GM23248 (cell line): ENCODE measurements at regions not wholly inside any gene's neighbourhood (a gene's known extent, or its start where the extent isn't known, plus 50 kb on each side); places are given as distances from the start of the nearest gene placed in this dataset.

Experiments
- DNase-seq: peaks from one replicate; pipeline ENCODE4 v3.0.0-alpha.2; 2015
- H2AFZ ChIP-seq: fragments of 200-600 bp; sonication (generic); 2 replicates; pipeline ENCODE4 v1.6.1; 2016; ENCODE audit warnings: antibody characterized with exemption
- H3F3A ChIP-seq: fragments of 200-600 bp; sonication (generic); 2 replicates; pipeline ENCODE4 v1.6.1; 2016; ENCODE audit warnings: mild to moderate bottlenecking, antibody characterized with exemption, mixed run types; ENCODE audit not compliant: insufficient read depth
- H3K27ac ChIP-seq: fragments of 200-600 bp; sonication (generic); 2 replicates; pipeline ENCODE4 v1.5.1; 2016; ENCODE audit warnings: mild to moderate bottlenecking
- H3K27me3 ChIP-seq: fragments of 200-600 bp; sonication (generic); replicated peaks from 2 replicates; pipeline ENCODE4 v1.6.1; 2016; ENCODE audit warnings: mild to moderate bottlenecking; ENCODE audit not compliant: insufficient read depth
- H3K36me3 ChIP-seq: fragments of 200-600 bp; sonication (generic); 2 replicates; pipeline ENCODE4 v1.6.1; 2016; ENCODE audit warnings: low read depth, mild to moderate bottlenecking
- H3K4me1 ChIP-seq: fragments of 200-600 bp; sonication (generic); 2 replicates; pipeline ENCODE4 v1.6.1; 2016; ENCODE audit warnings: mild to moderate bottlenecking; ENCODE audit not compliant: insufficient read depth
- H3K4me2 ChIP-seq: fragments of 200-600 bp; sonication (generic); one replicate; pipeline ENCODE4 v1.6.1; 2016; ENCODE audit warnings: mild to moderate bottlenecking; ENCODE audit not compliant: unreplicated experiment
- H3K4me3 ChIP-seq: fragments of 200-600 bp; sonication (generic); 2 replicates; pipeline ENCODE4 v1.5.1; 2016; ENCODE audit warnings: mild to moderate bottlenecking
- H3K79me2 ChIP-seq: fragments of 200-600 bp; sonication (generic); 2 replicates; pipeline ENCODE4 v1.6.1; 2016; ENCODE audit warnings: mild to moderate bottlenecking; ENCODE audit not compliant: insufficient read depth
- H3K9ac ChIP-seq: fragments of 200-600 bp; sonication (generic); 2 replicates; pipeline ENCODE4 v1.6.1; 2016; ENCODE audit warnings: mild to moderate bottlenecking
- H3K9me2 ChIP-seq: fragments of 200-600 bp; sonication (generic); 2 replicates; pipeline ENCODE4 v1.6.1; 2016; ENCODE audit warnings: mixed run types, mild to moderate bottlenecking, moderate library complexity; ENCODE audit not compliant: insufficient read depth
- H3K9me3 ChIP-seq: fragments of 200-600 bp; sonication (generic); one replicate; pipeline ENCODE4 v1.6.1; 2017; ENCODE audit warnings: low read depth
- H4K20me1 ChIP-seq: fragments of 200-600 bp; sonication (generic); 2 replicates; pipeline ENCODE4 v1.6.0; 2016; ENCODE audit not compliant: insufficient read depth
- EZH2 ChIP-seq: fragments of 200-600 bp; sonication (generic); IDR thresholded peaks from 2 replicates; pipeline ENCODE4 v1.6.1; 2018; ENCODE audit warnings: antibody characterized with exemption, mild to moderate bottlenecking; ENCODE audit not compliant: insufficient read depth, poor library complexity, severe bottlenecking
- EZH2phosphoT487 ChIP-seq: fragments of 200-600 bp; sonication (generic); IDR thresholded peaks from 2 replicates; pipeline ENCODE4 v1.6.1; 2018; ENCODE audit warnings: antibody characterized with exemption, moderate library complexity, mild to moderate bottlenecking, low read depth; ENCODE audit not compliant: insufficient read depth
- WGBS, 2 experiments: methylation state at CpG; one replicate each; pipeline ENCODE4 v1.1.6; 2015 to 2017; ENCODE audit warnings: low lambda C conversion rate in 2 of 2, low coverage in 1 of 2; ENCODE audit errors: missing lambda C conversion rate in 2 of 2; 5-methylcytosine and 5-hydroxymethylcytosine counted together
- in situ Hi-C: fragments of 300-500 bp; cut with MboI; formaldehyde crosslinking; loops from 2 replicates; pipeline ENCODE4 v1.15.0; 2020

DNA sequence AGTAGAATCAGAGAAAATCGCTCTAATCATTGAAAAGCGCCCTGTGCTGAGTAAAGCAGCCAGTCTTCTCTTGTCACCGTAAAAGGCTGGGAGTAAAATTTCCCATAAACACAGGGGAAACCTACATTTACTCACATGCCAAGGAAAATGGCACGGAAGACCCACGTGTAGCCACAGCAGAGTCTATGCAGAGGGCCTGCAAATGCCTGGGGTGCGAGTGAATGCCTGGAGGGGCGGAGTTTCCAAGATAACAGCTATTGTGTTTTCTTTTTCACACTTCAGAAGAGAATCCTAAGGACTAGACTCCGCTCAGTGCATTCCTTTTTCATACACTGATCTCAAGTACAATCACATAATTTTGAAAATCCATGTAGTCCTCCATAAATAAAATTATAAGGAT, 159.9 kb upstream of the FOXN3 start:
- H3K27me3 ChIP-seq = no peaks in the 10 kb centered on the region
- 0 out of 2 replicates have a peak, but pooled peaks cover 4% of the 10 kb centered on the region for H3F3A ChIP-seq
- H3K9me2 ChIP-seq = no peaks in the 10 kb centered on the region
- WGBS, 2 experiments = 77 to 81% methylated on average over 8 of the region's 8 CpGs
- H3K4me3 ChIP-seq = no peak overlapping the region
- TF ChIP-seq EZH2phosphoT487 (no peak), EZH2 (no peak)
- H4K20me1 ChIP-seq = no peaks in the 10 kb centered on the region
- no peak overlapping the region for H3K27ac ChIP-seq
- H3K9ac ChIP-seq = no peak overlapping the region
- H3K36me3 ChIP-seq = no peaks in the 10 kb centered on the region
- no peak for DNase-seq
- no peak overlapping the region for H3K4me2 ChIP-seq
- in situ Hi-C loops = no loop called here
- no peaks in the 10 kb centered on the region for H3K9me3 ChIP-seq
- no peaks in the 10 kb centered on the region for H3K4me1 ChIP-seq
- no peaks in the 10 kb centered on the region for H3K79me2 ChIP-seq
- no peak overlapping the region for H2AFZ ChIP-seq

DNA sequence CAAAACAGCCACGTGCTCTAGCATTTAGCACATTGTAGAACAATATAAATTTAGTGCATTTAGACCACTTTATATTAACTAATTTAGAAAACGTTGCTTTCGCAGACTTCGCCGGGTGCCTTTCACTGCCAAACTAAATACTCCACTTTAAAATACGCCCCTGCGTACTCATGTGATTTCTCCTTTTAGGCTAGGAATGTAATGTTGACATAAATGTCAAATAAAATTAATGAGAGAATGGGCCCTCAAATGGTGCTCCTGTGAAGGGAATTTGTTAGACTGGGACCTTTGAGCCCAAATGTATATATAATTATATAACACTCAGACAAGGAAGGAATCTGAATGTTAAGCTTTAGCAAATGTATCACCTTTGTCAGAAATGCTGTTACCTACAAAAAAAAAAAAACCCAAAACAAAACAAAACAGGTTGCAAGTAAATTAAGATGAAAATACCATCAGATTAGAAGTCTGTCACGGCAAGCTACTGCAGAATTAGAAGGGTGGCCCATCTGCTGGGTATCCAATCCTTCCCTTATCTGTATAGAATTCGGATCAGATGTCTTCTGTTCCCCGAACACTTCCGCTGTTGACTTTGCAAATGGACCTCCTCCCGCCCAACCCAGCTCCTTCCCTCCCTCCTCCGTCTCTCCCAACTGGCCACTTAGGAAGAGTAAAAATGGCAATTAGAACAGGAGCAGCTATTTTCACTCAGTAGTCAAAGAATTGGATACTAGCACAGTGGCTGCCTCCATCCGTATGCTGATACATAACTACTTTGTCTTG, 159.3 kb upstream of the FOXN3 start:
- 91% methylated on average over 11 to 14 of the region's 14 CpGs for WGBS, 2 experiments

DNA sequence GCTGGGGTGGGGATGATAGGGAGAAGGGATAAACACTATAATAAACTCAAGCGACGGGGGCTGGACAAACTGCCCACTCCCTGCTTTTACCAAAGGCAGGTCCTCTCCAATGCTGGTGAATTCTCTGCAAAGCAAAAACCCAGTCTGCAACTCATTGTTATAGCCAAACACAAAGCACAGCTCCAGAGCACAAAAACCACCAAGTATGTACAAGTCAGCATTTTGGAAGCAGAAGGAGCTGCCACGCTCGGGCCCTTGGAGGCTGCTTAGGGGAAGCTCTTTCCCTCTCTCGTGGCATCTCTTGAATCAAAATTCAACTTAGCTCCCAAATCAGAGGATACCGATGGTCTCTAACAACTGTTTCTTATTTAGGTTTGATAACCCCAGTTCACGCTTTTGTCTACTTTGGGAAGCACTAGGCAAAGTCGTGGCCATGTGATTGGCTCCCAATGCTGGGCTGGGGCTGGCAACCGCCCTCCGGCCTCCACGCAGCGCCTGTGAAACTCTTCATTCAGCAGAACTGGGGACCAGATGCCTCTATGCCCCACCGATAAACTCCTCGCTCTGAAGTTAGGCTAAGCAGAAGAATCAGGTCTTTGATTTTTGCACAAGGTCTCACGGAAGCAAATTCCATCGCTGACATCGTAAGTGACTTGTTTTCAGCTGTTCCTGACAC, 158.5 kb upstream of the FOXN3 start:
- H3K4me3 ChIP-seq = no peak overlapping the region
- H3K4me2 ChIP-seq = no peak overlapping the region
- 77 to 80% methylated on average over 16 to 17 of the region's 17 CpGs for WGBS, 2 experiments
- no peaks in the 10 kb centered on the region for H3K79me2 ChIP-seq
- H3F3A ChIP-seq = 0 out of 2 replicates have a peak, but pooled peaks cover 4% of the 10 kb centered on the region
- no peak overlapping the region for H3K27ac ChIP-seq
- TF ChIP-seq EZH2 (no peak), EZH2phosphoT487 (no peak)
- no peaks in the 10 kb centered on the region for H3K9me3 ChIP-seq
- DNase-seq = no peak
- H3K36me3 ChIP-seq = no peaks in the 10 kb centered on the region
- no peaks in the 10 kb centered on the region for H3K9me2 ChIP-seq
- H3K9ac ChIP-seq = no peak overlapping the region
- H4K20me1 ChIP-seq = no peaks in the 10 kb centered on the region
- no peaks in the 10 kb centered on the region for H3K4me1 ChIP-seq
- in situ Hi-C loops = no loop called here
- no peak overlapping the region for H2AFZ ChIP-seq
- H3K27me3 ChIP-seq = no peaks in the 10 kb centered on the region

More for the DNA sequence above, 159.3 kb upstream of the FOXN3 start:
- 0 out of 2 replicates have a peak, but pooled peaks cover 4% of the 10 kb centered on the region for H3F3A ChIP-seq
- H3K9me3 ChIP-seq = no peaks in the 10 kb centered on the region
- H3K4me1 ChIP-seq = no peaks in the 10 kb centered on the region
- no peaks in the 10 kb centered on the region for H3K27me3 ChIP-seq
- no peak overlapping the region for H3K4me2 ChIP-seq
- H3K9ac ChIP-seq = no peak overlapping the region
- no peaks in the 10 kb centered on the region for H3K36me3 ChIP-seq
- H3K27ac ChIP-seq = no peak overlapping the region
- no peaks in the 10 kb centered on the region for H3K79me2 ChIP-seq
- H4K20me1 ChIP-seq = no peaks in the 10 kb centered on the region
- no peak overlapping the region for H2AFZ ChIP-seq
- in situ Hi-C loops = no loop called here
- H3K9me2 ChIP-seq = no peaks in the 10 kb centered on the region
- no peak overlapping the region for H3K4me3 ChIP-seq
- no peak for DNase-seq
- TF ChIP-seq EZH2phosphoT487 = no peak
- no peak for TF ChIP-seq EZH2

DNA sequence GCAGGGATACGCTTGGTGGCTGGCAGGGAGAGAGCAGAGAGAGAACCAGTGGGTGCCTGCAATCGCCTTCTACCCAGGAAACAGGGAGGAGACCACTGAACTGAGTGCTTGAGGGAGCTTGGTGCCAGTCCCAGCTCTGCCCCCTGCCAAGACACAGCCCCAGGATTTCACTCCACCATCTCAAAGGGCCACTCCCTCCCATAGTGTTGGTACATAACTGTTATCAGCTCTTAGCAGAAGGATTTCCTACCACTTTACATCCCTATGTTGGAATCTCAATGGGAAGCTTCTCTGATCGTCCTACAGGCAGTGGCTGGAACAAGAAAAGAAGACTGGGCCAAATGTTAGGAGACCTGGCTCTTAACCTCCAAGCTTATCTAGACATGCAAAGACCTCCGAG, 157.4 kb upstream of the FOXN3 start:
- no peak overlapping the region for H3K4me3 ChIP-seq
- H3K9me2 ChIP-seq = no peaks in the 10 kb centered on the region
- H2AFZ ChIP-seq = no peak overlapping the region
- TF ChIP-seq EZH2 = no peak
- TF ChIP-seq EZH2phosphoT487 = no peak
- H4K20me1 ChIP-seq = no peaks in the 10 kb centered on the region
- H3K79me2 ChIP-seq = no peaks in the 10 kb centered on the region
- in situ Hi-C loops = no loop called here
- no peak for DNase-seq
- H3K27me3 ChIP-seq = no peaks in the 10 kb centered on the region
- H3K27ac ChIP-seq = no peak overlapping the region
- no peaks in the 10 kb centered on the region for H3K4me1 ChIP-seq
- H3K9ac ChIP-seq = no peak overlapping the region
- no peaks in the 10 kb centered on the region for H3K36me3 ChIP-seq
- no peak overlapping the region for H3K4me2 ChIP-seq
- 89 to 92% methylated on average over 4 of the region's 4 CpGs for WGBS, 2 experiments
- H3K9me3 ChIP-seq = no peaks in the 10 kb centered on the region
- H3F3A ChIP-seq = 0 out of 2 replicates have a peak, but pooled peaks cover 4% of the 10 kb centered on the region
